ENCODE measurements at regions not wholly inside any gene's neighbourhood (a gene's known extent, or its start where the extent isn't known, plus 50 kb on each side); places are given as distances from the start of the nearest gene placed in this dataset.

GRCh38 chr19:32018014-32018413 is 327.4 kb upstream of the ZNF507 start:
- no peak for DNase-seq (ENCODE audit: low read depth in 1 of 2, low spot score in 1 of 2)

DNA sequence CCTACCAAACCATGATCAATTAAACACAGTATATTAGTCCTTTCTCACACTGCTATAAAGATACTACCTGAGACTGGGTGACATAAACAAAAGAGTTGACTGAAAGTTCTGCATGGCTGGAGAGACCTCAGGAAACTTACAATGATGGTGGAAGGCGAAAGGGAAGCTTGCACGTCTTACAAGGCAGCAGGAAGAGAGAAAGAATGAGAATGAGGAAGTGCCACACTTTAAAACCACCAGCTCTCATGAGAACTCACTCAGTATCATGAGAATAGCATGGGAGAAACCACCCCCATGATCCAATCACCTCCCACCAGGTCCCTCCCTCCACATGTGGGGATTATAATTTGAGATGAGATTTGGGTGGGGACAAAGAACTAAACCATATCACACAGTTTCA is 324.9 kb upstream of the ZNF507 start:
- no peak for DNase-seq (ENCODE audit: low read depth in 1 of 2, low spot score in 1 of 2)

GRCh38 chr19:32022044-32022640 is 323.3 kb upstream of the ZNF507 start:
- DNase-seq (ENCODE audit: low read depth in 1 of 2, low spot score in 1 of 2): no peak

- no peak for DNase-seq (ENCODE audit: low read depth in 1 of 2, low spot score in 1 of 2)
Observed at GRCh38 chr19:32022731-32023563, 322.5 kb upstream of the ZNF507 start.

DNA sequence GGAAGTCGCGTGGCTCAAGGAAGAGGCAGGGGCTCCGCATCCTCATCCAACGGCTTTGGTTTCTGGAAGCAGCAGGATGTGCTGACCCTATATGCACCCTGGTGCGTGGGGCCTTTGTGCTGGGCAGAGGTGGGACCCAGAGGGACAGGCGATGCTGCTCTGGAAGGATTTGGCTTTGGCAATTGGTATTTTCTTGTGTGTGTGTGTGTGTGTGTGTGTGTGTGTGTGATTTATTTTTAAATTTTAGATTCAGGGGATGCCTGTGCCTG is 321.9 kb upstream of the ZNF507 start:
- no peak for DNase-seq (ENCODE audit: low read depth in 1 of 2, low spot score in 1 of 2)

GRCh38 chr19:32029235-32029634 is 316.2 kb upstream of the ZNF507 start:
- no peak for DNase-seq (ENCODE audit: low read depth in 1 of 2, low spot score in 1 of 2)

GRCh38 chr19:32032561-32032960 is 312.8 kb upstream of the ZNF507 start:
- no peak for DNase-seq (ENCODE audit: low read depth in 1 of 2, low spot score in 1 of 2)

GRCh38 chr19:32035626-32036025 is 309.8 kb upstream of the ZNF507 start:
- DNase-seq (ENCODE audit: low read depth in 1 of 2, low spot score in 1 of 2): no peak

DNA sequence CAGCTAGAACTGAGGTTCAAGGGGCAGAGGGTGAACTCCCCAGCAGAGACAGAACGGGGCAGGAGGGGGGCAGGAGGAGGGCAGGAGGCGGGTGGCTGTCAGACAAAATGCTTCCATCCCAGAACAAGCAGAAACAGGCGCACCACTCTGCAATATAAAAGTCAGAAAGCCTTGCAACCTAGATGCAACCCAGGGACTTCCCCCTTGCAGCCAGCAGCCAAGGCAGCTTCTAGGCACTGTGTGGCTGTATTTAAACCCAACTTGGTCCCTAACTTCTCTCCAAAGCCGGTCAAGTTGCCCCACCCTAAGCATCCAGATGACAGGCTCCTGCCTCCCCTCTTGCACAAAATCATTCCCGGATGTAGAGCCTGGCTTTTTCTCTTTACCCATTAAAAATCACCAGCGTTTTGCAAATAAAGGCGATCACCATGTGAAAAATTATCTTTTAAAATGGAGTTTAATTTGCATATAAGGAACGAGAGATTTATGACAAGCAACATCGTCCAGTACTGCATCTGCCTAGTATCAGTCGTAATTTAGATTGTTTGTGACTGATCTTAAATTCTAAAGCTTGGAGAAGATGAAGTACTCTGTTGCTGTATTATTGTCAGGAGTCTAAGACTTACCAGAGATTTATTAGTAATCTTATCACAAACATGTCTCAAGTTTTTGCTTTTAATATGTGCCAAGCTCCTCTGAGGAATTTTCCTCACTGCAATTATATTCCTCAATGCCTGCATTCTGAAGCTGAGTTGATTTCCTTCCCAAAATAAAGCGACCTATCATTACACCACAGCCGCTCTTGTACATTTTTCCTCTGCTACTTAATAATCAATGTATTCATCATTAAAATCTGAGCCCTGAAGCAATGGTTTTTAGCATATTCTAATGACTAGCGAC is 307.1 kb upstream of the ZNF507 start:
- no peak for DNase-seq (ENCODE audit: low read depth in 1 of 2, low spot score in 1 of 2)

GRCh38 chr19:32038961-32039360 is 306.4 kb upstream of the ZNF507 start:
- no peak for DNase-seq (ENCODE audit: low read depth in 1 of 2, low spot score in 1 of 2)

GRCh38 chr19:32039440-32039839 is 306.0 kb upstream of the ZNF507 start:
- DNase-seq (ENCODE audit: low read depth in 1 of 2, low spot score in 1 of 2): no peak

DNA sequence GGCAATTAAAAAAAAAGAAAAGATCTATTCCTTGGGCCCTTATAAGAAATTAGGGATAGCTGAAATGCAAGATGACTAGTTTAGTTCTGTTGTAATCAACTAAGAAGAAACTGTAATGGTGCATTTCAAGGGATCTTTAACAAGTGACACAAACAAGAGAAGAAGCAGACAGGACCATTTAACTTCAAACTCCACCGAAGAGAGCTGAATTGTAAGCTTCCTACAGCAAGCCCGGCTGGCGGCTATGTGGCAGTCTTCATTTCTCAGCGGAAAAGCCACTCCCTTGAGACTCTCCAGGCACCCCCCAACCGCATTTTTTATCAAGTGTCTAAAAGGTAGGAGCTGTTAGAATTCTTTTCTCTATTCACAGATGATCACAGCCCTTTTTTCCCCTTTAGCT is 305.2 kb upstream of the ZNF507 start:
- DNase-seq (ENCODE audit: low read depth in 1 of 2, low spot score in 1 of 2): no peak

GRCh38 chr19:32041681-32042292 is 303.6 kb upstream of the ZNF507 start:
- peak in 1 of 2 donors; percentile 5 for DNase-seq (ENCODE audit: low read depth in 1 of 2, low spot score in 1 of 2)

GRCh38 chr19:32047788-32048187 is 297.6 kb upstream of the ZNF507 start:
- no peak for DNase-seq (ENCODE audit: low read depth in 1 of 2, low spot score in 1 of 2)

GRCh38 chr19:32053376-32053775 is 292.0 kb upstream of the ZNF507 start:
- DNase-seq (ENCODE audit: low read depth in 1 of 2, low spot score in 1 of 2): no peak

DNA sequence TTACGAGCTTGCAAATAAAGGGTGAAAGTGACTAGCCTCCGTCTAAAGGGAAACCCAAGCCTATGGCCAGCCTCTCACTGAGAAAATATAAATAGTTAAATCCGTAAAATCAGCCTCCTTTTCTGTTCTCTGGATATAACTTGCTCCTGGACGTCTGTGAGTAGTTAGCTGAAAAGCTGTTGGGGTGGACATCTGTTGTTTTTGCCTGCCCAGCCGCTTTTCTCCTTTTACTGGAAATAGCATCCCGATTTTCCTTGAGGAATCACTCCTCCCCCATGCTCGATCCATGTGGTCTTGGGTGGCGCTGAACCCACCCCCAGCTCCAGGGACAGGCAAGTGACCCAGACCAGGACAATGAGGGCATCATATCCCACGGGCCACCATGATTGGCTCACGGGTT is 291.5 kb upstream of the ZNF507 start:
- DNase-seq (ENCODE audit: low read depth in 1 of 2, low spot score in 1 of 2): no peak

- no peak for DNase-seq (ENCODE audit: low read depth in 1 of 2, low spot score in 1 of 2)
Observed at GRCh38 chr19:32058131-32058530, 287.3 kb upstream of the ZNF507 start.

DNA sequence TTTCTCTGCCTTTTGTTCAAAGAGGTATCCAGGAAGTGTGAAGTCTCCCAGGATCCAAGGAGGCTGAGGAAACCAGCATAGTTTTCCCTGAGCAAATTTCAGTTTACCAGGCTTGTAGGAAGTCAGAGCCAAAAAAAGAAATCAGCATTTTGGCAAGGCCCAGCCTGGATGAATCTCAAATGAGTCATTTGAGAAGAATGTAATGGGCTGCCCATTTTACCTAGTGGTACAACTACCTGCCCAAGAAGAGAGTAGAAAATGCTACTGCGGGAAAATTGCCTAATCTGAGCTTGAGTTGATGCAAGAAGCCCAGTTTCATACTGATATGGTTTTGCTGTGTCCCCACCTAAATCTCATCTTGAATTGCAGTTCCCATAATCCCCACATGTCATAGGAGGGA is 284.1 kb upstream of the ZNF507 start:
- DNase-seq (ENCODE audit: low read depth in 1 of 2, low spot score in 1 of 2): no peak

GRCh38 chr19:32063601-32064000 is 281.8 kb upstream of the ZNF507 start:
- DNase-seq (ENCODE audit: low read depth in 1 of 2, low spot score in 1 of 2): no peak

GRCh38 chr19:32066056-32066455 is 279.4 kb upstream of the ZNF507 start:
- no peak for DNase-seq (ENCODE audit: low read depth in 1 of 2, low spot score in 1 of 2)

GRCh38 chr19:32067685-32068084 is 277.7 kb upstream of the ZNF507 start:
- DNase-seq (ENCODE audit: low read depth in 1 of 2, low spot score in 1 of 2): no peak

DNA sequence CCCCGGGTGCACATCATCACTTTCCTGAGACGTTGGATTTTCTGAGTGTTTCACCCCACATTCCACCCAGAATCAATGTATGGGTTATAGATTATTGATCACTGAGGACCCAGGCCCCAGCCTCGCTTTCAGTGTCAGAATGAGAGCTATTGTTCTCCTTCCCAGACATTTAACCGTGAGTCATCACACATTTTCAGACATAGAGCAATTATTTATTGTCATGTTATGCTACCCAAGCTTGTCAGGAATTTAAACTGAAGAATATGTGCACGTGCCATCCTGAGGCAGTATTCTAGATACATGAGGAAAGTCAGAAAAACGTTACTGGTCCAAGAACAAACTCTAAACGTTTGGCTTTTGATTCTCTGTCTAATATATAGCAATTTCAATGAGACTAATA is 276.6 kb upstream of the ZNF507 start:
- no peak for DNase-seq (ENCODE audit: low read depth in 1 of 2, low spot score in 1 of 2)

All from activated CD4-positive, alpha-beta T cell treated with anti-CD3 and anti-CD28 coated beads, Interleukin-2, amount 50 U/mL, for 24 hours (primary cell).